ENCODE measurements at regions not wholly inside any gene's neighbourhood (a gene's known extent, or its start where the extent isn't known, plus 50 kb on each side); places are given as distances from the start of the nearest gene placed in this dataset.

- H3K27me3 ChIP-seq (ENCODE audit: control insufficient read depth, insufficient read depth, low read length) = no peaks in the 10 kb centered on the region
- DNase-seq (ENCODE audit: low read depth) = no peak
- no peaks in the 10 kb centered on the region for H3K36me3 ChIP-seq (ENCODE audit: control insufficient read depth, insufficient read depth, low read length)
- H3K4me3 ChIP-seq (ENCODE audit: low read depth, low read length) = no peak overlapping the region
- no peak for TF ChIP-seq CTCF (IDR thresholded peaks at IDR 0.05; ENCODE audit: insufficient read depth, low read length, poor library complexity, severe bottlenecking)
These were observed 339.6 kb upstream of the TBX3 start for GRCh38 chr12:115023279-115024265.

GRCh38 chr12:115020091-115020490, 336.1 kb upstream of the TBX3 start:
- Histone ChIP-seq H3K36me3 (ENCODE audit: control insufficient read depth, insufficient read depth, low read length) (no peaks in the 10 kb centered on the region), H3K4me3 (ENCODE audit: low read depth, low read length) (no peak overlapping the region), H3K27me3 (ENCODE audit: control insufficient read depth, insufficient read depth, low read length) (no peaks in the 10 kb centered on the region)
- no peak for DNase-seq (ENCODE audit: low read depth)
- TF ChIP-seq CTCF (IDR thresholded peaks at IDR 0.05; ENCODE audit: insufficient read depth, low read length, poor library complexity, severe bottlenecking) = no peak

- no peak for DNase-seq (ENCODE audit: low read depth)
- H3K36me3 ChIP-seq (ENCODE audit: control insufficient read depth, insufficient read depth, low read length) = no peaks in the 10 kb centered on the region
- no peaks in the 10 kb centered on the region for H3K27me3 ChIP-seq (ENCODE audit: control insufficient read depth, insufficient read depth, low read length)
- no peak for TF ChIP-seq CTCF (IDR thresholded peaks at IDR 0.05; ENCODE audit: insufficient read depth, low read length, poor library complexity, severe bottlenecking)
- no peak overlapping the region for H3K4me3 ChIP-seq (ENCODE audit: low read depth, low read length)
These were observed 333.4 kb upstream of the TBX3 start for GRCh38 chr12:115017346-115017745.

GRCh38 chr12:115013236-115013981, 329.4 kb upstream of the TBX3 start:
- TF ChIP-seq CTCF (IDR thresholded peaks at IDR 0.05; ENCODE audit: insufficient read depth, low read length, poor library complexity, severe bottlenecking) = no peak
- no peak overlapping the region for H3K4me3 ChIP-seq (ENCODE audit: low read depth, low read length)
- no peaks in the 10 kb centered on the region for H3K27me3 ChIP-seq (ENCODE audit: control insufficient read depth, insufficient read depth, low read length)
- no peak for DNase-seq (ENCODE audit: low read depth)
- H3K36me3 ChIP-seq (ENCODE audit: control insufficient read depth, insufficient read depth, low read length) = no peaks in the 10 kb centered on the region

- no peak for TF ChIP-seq CTCF (IDR thresholded peaks at IDR 0.05; ENCODE audit: insufficient read depth, low read length, poor library complexity, severe bottlenecking)
- DNase-seq (ENCODE audit: low read depth) = no peak
- Histone ChIP-seq H3K27me3 (ENCODE audit: control insufficient read depth, insufficient read depth, low read length) (no peaks in the 10 kb centered on the region), H3K36me3 (ENCODE audit: control insufficient read depth, insufficient read depth, low read length) (no peaks in the 10 kb centered on the region), H3K4me3 (ENCODE audit: low read depth, low read length) (no peak overlapping the region)
These were observed 328.9 kb upstream of the TBX3 start for GRCh38 chr12:115012861-115013235.

Measured in kidney epithelial cell (primary cell).